Ovary (tissue), 3 donors: ENCODE measurements at regions not wholly inside any gene's neighbourhood (a gene's known extent, or its start where the extent isn't known, plus 50 kb on each side); places are given as distances from the start of the nearest gene placed in this dataset.

Experiments used
- CTCF ChIP-seq, 3 donors: fragments of 450-650 bp in 2 of 3; fragments of 200-600 bp in 1 of 3; IDR thresholded peaks; one replicate each; pipeline versions ENCODE4 v1.5.1 to v1.8.0; 2016 to 2022; ENCODE audit warnings: antibody characterized with exemption in 3 of 3, mild to moderate bottlenecking in 1 of 3
- POLR2A ChIP-seq: fragments of 450-650 bp; IDR thresholded peaks from one replicate; pipeline ENCODE4 v1.6.1; 2017; ENCODE audit warnings: antibody characterized with exemption, mild to moderate bottlenecking, moderate library complexity
- donor health status: DM: no; HTN: no; CAD: no.

GRCh38 chr2:12950957-12951656 is 234.4 kb downstream of the TRIB2 start:
- TF ChIP-seq CTCF (IDR thresholded peaks at IDR 0.05): no peak
- no peak for TF ChIP-seq POLR2A
